ENCODE measurements at regions not wholly inside any gene's neighbourhood (a gene's known extent, or its start where the extent isn't known, plus 50 kb on each side); places are given as distances from the start of the nearest gene placed in this dataset.

DNA sequence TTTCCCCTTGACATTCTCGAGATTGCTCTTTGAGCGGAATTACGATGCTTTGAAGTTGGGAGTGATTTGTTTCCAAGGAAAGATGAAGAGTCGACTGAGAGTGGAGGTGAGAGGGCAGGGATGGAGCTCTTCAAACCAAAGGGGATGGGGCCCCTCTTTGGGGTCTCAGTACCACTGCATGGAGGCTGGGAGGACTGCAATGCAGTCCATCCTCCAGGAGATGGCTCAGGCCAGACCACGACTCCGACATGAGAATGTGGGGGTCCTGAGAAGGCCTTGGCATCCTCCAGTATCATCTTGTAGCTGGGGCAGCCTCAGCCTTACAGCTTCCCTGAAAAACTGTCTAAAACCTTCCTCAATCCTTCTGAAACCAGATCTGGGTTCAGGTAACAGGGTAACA lies 51.1 kb upstream of the CDKN2AIPNL start:
- Histone ChIP-seq H3K27ac (no peak overlapping the region), H3K9me3 (no peaks in the 10 kb centered on the region), H3K36me3 (no peaks in the 10 kb centered on the region), H3K4me1 (peaks cover 21 to 37% (median 32%) of the 10 kb centered on the region in 4 donors), H3K4me3 (no peak overlapping the region), H3K27me3 (no peaks in the 10 kb centered on the region)
- no peak for DNase-seq
- TF ChIP-seq, protein P1, sequence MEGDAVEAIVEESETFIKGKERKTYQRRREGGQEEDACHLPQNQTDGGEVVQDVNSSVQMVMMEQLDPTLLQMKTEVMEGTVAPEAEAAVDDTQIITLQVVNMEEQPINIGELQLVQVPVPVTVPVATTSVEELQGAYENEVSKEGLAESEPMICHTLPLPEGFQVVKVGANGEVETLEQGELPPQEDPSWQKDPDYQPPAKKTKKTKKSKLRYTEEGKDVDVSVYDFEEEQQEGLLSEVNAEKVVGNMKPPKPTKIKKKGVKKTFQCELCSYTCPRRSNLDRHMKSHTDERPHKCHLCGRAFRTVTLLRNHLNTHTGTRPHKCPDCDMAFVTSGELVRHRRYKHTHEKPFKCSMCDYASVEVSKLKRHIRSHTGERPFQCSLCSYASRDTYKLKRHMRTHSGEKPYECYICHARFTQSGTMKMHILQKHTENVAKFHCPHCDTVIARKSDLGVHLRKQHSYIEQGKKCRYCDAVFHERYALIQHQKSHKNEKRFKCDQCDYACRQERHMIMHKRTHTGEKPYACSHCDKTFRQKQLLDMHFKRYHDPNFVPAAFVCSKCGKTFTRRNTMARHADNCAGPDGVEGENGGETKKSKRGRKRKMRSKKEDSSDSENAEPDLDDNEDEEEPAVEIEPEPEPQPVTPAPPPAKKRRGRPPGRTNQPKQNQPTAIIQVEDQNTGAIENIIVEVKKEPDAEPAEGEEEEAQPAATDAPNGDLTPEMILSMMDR (IDR thresholded peaks at IDR 0.05), result no peak
- TF ChIP-seq EP300 (IDR thresholded peaks at IDR 0.05; ENCODE audit: low read depth) (no peak), POLR2AphosphoS5 (IDR thresholded peaks at IDR 0.05) (no peak), POLR2A (IDR thresholded peaks at IDR 0.05) (no peak)
- in situ Hi-C loops (cut with MboI; ENCODE audit: low pct_ligation_motif_present in 1 of 4, low pct_unique_long_range_greater_than_20kb in 1 of 4, low sequenced_read_pairs in 3 of 4) (no loop called here), intact Hi-C loops (cut with DNase I; ENCODE audit: low total_unique reads) (no loop called here)
- 84 to 88% methylated on average over 4 to 6 of the region's 6 CpGs for WGBS, 2 donors (ENCODE audit: low coverage in 1 of 2)

- DNase-seq, result no peak
- no peaks in the 10 kb centered on the region for H3K9me3 ChIP-seq
- WGBS, 2 donors (ENCODE audit: low coverage in 1 of 2), result 81% methylated on average over 2 of the region's 2 CpGs; no CpG with 5 or more reads in 1 of the 2 donors
- in situ Hi-C loops (cut with MboI; ENCODE audit: low pct_ligation_motif_present in 1 of 4, low pct_unique_long_range_greater_than_20kb in 1 of 4, low sequenced_read_pairs in 3 of 4), result no loop called here
- TF ChIP-seq POLR2AphosphoS5 (IDR thresholded peaks at IDR 0.05), result no peak
- TF ChIP-seq POLR2A (IDR thresholded peaks at IDR 0.05), result no peak
- TF ChIP-seq, protein P1 (IDR thresholded peaks at IDR 0.05), result no peak
- no peak for TF ChIP-seq EP300 (IDR thresholded peaks at IDR 0.05; ENCODE audit: low read depth)
- no peak overlapping the region for H3K27ac ChIP-seq
- H3K4me3 ChIP-seq, result no peak overlapping the region
- peaks cover 19 to 31% (median 28%) of the 10 kb centered on the region in 4 donors for H3K4me1 ChIP-seq
- intact Hi-C loops (cut with DNase I; ENCODE audit: low total_unique reads), result no loop called here
- H3K27me3 ChIP-seq, result no peaks in the 10 kb centered on the region
- H3K36me3 ChIP-seq, result no peaks in the 10 kb centered on the region
Observed at GRCh38 chr5:134462047-134462575, 50.4 kb upstream of the CDKN2AIPNL start.

Data from transverse colon (tissue), 4 donors.